Smooth muscle cell (in vitro differentiated cells): ENCODE measurements at regions not wholly inside any gene's neighbourhood (a gene's known extent, or its start where the extent isn't known, plus 50 kb on each side); places are given as distances from the start of the nearest gene placed in this dataset.

Source experiments
- DNase-seq: peaks from one replicate; lab custom pipeline; 2025; ENCODE audit not compliant: unreplicated experiment; lab: John Stamatoyannopoulos, UW
- H2AFZ ChIP-seq: fragments of 200-600 bp; sonication (generic); 2 replicates; pipeline ENCODE4 v1.6.0; 2016; ENCODE audit warnings: antibody characterized with exemption, low read depth, mild to moderate bottlenecking
- H3F3A ChIP-seq: fragments of 200-600 bp; sonication (generic); 2 replicates; pipeline ENCODE4 v1.6.0; 2017; ENCODE audit warnings: antibody characterized with exemption, low read depth
- H3K27ac ChIP-seq: fragments of 200-600 bp; sonication (generic); 2 replicates; pipeline ENCODE4 v1.5.1; 2016; ENCODE audit warnings: low read depth, mild to moderate bottlenecking
- H3K27me3 ChIP-seq: fragments of 200-600 bp; sonication (generic); 2 replicates; pipeline ENCODE4 v1.6.1; 2016; ENCODE audit warnings: low read depth, mild to moderate bottlenecking
- H3K36me3 ChIP-seq: fragments of 200-600 bp; sonication (generic); 2 replicates; pipeline ENCODE4 v1.5.1; 2016; ENCODE audit warnings: low read depth
- H3K4me1 ChIP-seq: fragments of 200-600 bp; sonication (generic); 2 replicates; pipeline ENCODE4 v1.5.1; 2016; ENCODE audit warnings: low read depth
- H3K4me2 ChIP-seq: fragments of 200-600 bp; sonication (generic); 2 replicates; pipeline ENCODE4 v1.6.0; 2016; ENCODE audit warnings: mild to moderate bottlenecking
- H3K4me3 ChIP-seq: fragments of 200-600 bp; sonication (generic); 2 replicates; pipeline ENCODE4 v1.5.1; 2016; ENCODE audit warnings: mild to moderate bottlenecking
- H3K79me2 ChIP-seq: fragments of 200-600 bp; sonication (generic); 2 replicates; pipeline ENCODE4 v1.6.0; 2016; ENCODE audit warnings: low read depth, mild to moderate bottlenecking
- H3K9ac ChIP-seq: fragments of 200-600 bp; sonication (generic); 2 replicates; pipeline ENCODE4 v1.6.0; 2016; ENCODE audit warnings: low read depth
- H3K9me3 ChIP-seq: fragments of 200-600 bp; sonication (generic); replicated peaks from 2 replicates; pipeline ENCODE4 v1.5.1; 2016; ENCODE audit warnings: low read depth
- H4K20me1 ChIP-seq: fragments of 200-600 bp; sonication (generic); 2 replicates; pipeline ENCODE4 v1.6.0; 2016; ENCODE audit warnings: low read depth
- WGBS: methylation state at CpG from one replicate; pipeline ENCODE4 v1.1.7; 2016; ENCODE audit warnings: low lambda C conversion rate; 5-methylcytosine and 5-hydroxymethylcytosine counted together
- TF ChIP-seq, protein P1 (sequence below): fragments of 200-600 bp; sonication (generic); IDR thresholded peaks from 2 replicates; pipeline ENCODE4 v1.5.1; 2017; ENCODE audit warnings: borderline replicate concordance, mild to moderate bottlenecking, antibody characterized with exemption; ENCODE audit not compliant: insufficient read depth, poor library complexity, severe bottlenecking

DNA sequence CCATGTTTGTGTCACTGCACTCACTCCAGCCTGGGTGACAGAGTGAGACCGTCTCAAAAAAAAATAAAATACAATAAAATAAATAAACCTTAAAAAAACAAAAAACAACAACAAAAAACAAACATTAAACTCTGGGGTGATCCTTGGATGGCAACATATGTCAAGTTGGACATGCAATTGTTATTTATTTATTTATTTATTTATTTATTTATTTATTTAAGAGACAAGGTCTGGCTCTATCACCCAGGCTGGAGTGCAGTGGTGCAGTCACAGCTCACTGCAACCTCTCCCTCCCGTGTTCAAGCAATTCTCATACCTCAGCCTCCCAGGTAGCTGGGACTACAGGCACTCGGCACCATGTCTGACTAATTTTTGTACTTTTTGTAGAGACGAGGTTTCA is 275.5 kb downstream of the VPS13C start:
- Histone ChIP-seq H3K27ac (no peak overlapping the region), H4K20me1 (no peaks in the 10 kb centered on the region), H2AFZ (no peak overlapping the region), H3K27me3 (no peaks in the 10 kb centered on the region), H3K4me2 (no peak overlapping the region), H3K4me1 (no peaks in the 10 kb centered on the region), H3K9me3 (no peaks in the 10 kb centered on the region), H3K9ac (no peak overlapping the region), H3F3A (no peaks in the 10 kb centered on the region), H3K79me2 (no peaks in the 10 kb centered on the region), H3K36me3 (no peaks in the 10 kb centered on the region), H3K4me3 (no peak overlapping the region)
- TF ChIP-seq, protein P1, sequence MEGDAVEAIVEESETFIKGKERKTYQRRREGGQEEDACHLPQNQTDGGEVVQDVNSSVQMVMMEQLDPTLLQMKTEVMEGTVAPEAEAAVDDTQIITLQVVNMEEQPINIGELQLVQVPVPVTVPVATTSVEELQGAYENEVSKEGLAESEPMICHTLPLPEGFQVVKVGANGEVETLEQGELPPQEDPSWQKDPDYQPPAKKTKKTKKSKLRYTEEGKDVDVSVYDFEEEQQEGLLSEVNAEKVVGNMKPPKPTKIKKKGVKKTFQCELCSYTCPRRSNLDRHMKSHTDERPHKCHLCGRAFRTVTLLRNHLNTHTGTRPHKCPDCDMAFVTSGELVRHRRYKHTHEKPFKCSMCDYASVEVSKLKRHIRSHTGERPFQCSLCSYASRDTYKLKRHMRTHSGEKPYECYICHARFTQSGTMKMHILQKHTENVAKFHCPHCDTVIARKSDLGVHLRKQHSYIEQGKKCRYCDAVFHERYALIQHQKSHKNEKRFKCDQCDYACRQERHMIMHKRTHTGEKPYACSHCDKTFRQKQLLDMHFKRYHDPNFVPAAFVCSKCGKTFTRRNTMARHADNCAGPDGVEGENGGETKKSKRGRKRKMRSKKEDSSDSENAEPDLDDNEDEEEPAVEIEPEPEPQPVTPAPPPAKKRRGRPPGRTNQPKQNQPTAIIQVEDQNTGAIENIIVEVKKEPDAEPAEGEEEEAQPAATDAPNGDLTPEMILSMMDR: no peak
- DNase-seq: no peak
- 90% methylated on average over 4 of the region's 4 CpGs for WGBS

DNA sequence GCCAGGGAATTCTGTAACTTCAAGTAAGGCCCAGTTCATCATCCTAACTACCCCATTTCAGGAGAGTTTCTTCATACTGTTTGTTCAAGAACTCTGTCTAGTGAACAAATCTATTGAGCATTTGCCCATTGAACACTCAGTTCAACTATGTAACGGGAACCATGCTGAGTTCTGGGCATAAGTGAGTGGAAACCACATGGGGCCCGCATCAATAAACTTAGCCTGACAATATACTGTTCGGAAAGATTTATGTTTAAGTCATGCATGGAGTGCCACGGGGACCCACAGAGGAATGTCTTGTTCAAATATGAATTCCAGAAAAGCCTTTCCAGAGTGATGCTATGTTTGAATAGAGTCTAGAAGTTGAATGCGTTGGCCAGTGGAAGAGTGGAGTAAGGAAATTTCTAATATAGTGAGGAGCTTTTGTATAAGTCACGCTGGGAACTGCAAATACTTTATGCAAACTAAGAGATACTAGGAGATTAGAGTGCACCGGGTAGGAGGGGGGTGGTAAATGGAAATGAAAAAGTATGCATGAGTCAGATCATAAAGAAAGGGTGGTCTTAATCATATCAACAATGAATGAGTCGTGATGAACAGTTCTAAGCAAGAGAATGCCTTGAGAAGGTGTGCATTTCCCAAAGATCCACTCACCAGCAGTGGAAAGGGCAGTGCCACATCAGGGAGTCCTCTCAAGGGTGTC is 279.8 kb downstream of the VPS13C start:
- Histone ChIP-seq H3K36me3 (no peaks in the 10 kb centered on the region), H3K4me1 (no peaks in the 10 kb centered on the region), H4K20me1 (no peaks in the 10 kb centered on the region), H3K4me3 (no peak overlapping the region), H3K4me2 (no peak overlapping the region), H3K27ac (no peak overlapping the region), H3K79me2 (no peaks in the 10 kb centered on the region), H3K9me3 (no peaks in the 10 kb centered on the region), H3F3A (no peaks in the 10 kb centered on the region), H2AFZ (no peak overlapping the region), H3K27me3 (peaks cover 16% of the 10 kb centered on the region), H3K9ac (no peak overlapping the region)
- no peak for DNase-seq
- TF ChIP-seq, protein P1: no peak
- 80% methylated on average over 8 of the region's 8 CpGs for WGBS

DNA sequence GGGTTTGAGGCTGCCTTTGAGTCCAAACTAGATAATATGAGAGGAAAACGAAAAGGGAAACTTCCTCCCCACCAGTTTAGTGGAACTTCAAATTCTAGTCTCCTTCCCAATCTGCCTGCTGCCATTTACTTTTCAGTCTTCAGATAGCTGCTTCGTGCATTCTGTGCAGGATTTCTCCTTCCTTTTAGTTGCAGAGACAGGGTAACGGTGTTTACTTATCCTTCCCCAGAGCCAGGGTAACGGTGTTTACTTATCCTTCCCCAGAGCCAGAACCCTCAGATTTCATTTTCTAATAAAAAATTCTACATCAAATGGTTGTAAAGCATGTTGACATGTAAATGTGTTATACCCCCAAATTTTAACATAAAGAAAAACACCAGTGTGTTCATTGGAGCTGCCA is 282.6 kb downstream of the VPS13C start:
- TF ChIP-seq, protein P1: no peak
- H3K4me2 ChIP-seq: no peak overlapping the region

DNA sequence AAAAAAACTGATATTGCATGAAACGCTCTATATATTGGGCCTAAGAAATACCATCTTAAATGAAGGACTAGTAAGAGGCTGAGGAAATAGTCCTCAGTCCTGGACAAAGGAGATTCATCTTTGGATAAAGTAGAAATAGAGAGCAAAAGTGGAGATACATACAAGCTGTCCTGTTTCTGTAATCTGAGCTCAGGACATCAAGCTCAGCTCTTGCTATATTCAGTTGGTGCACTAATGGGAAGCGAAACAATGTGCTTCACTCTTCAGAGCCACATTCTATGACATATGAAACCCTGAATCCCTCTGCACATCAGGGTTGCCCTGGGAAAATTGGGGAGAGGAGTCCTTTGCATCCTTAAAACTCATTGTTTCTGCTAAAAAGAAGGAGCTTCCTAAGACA is 290.7 kb downstream of the VPS13C start:
- 93% methylated on average over 2 of the region's 2 CpGs for WGBS
- TF ChIP-seq, protein P1: no peak
- Histone ChIP-seq H2AFZ (no peak overlapping the region), H3F3A (no peaks in the 10 kb centered on the region), H3K27me3 (no peaks in the 10 kb centered on the region), H3K27ac (no peak overlapping the region), H3K36me3 (no peaks in the 10 kb centered on the region), H4K20me1 (no peaks in the 10 kb centered on the region), H3K4me2 (no peak overlapping the region), H3K4me3 (no peak overlapping the region), H3K9me3 (no peaks in the 10 kb centered on the region), H3K79me2 (no peaks in the 10 kb centered on the region), H3K4me1 (peaks cover 9% of the 10 kb centered on the region), H3K9ac (no peak overlapping the region)
- DNase-seq: no peak

More for the DNA sequence above, 282.6 kb downstream of the VPS13C start:
- DNase-seq: no peak
- no peak overlapping the region for H3K27ac ChIP-seq
- H3K4me1 ChIP-seq: no peaks in the 10 kb centered on the region
- no peak overlapping the region for H3K4me3 ChIP-seq
- H3K9me3 ChIP-seq: no peaks in the 10 kb centered on the region
- no peak overlapping the region for H3K9ac ChIP-seq
- H3K36me3 ChIP-seq: no peaks in the 10 kb centered on the region
- no peaks in the 10 kb centered on the region for H3K79me2 ChIP-seq
- H4K20me1 ChIP-seq: no peaks in the 10 kb centered on the region
- peaks cover 16% of the 10 kb centered on the region for H3K27me3 ChIP-seq
- H3F3A ChIP-seq: no peaks in the 10 kb centered on the region
- no peak overlapping the region for H2AFZ ChIP-seq
- WGBS: 77% methylated on average over 4 of the region's 4 CpGs
